ENCODE measurements at regions not wholly inside any gene's neighbourhood (a gene's known extent, or its start where the extent isn't known, plus 50 kb on each side); places are given as distances from the start of the nearest gene placed in this dataset.

DNA sequence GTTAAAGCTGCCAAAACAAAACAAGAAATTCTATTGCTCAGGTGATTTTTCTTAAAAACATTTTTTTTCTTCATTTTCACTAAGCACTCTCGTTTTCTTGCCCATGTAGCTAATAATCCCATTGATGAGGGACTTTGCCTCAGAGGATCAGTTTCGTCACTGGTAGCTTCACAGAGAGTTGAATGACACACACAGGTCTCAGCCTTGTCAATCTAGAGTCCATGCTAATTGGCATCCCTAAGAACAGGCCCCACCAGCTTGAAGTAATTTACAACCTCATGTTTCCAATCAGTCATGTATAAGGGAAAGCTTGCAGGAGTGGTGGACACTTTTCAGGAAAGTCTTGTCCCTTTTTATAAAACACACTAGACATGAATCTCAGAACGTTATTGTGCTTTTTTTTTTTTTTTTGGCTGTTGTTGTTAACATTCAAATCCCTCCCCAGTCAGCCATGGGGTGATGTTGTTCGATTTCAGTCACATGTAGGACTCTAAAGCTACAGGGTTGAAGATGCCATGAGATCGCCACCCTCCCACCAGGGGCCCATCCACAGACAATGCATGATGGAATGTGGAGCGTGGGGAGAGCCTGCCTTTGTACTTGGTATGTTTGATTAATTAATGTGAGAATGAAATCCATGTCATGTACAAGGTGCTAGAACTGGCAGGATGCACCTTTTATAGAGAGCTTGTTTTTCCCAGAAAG, 232.4 kb upstream of the FZD8 start:
- TF ChIP-seq EZH2phosphoT487 (IDR thresholded peaks at IDR 0.05; ENCODE audit: low read depth), result no peak
- no peak for TF ChIP-seq CTCF (IDR thresholded peaks at IDR 0.05; ENCODE audit: low read depth, low read length)

Measured in OCI-LY3 (cell line).